GM19467 (cell line): ENCODE measurements at regions not wholly inside any gene's neighbourhood (a gene's known extent, or its start where the extent isn't known, plus 50 kb on each side); places are given as distances from the start of the nearest gene placed in this dataset.
"Not testable (repeated sequence)": the region's sequence is repeated elsewhere in the genome, so short reads cannot be mapped to it uniquely, and the experiment has no call there.

Experiments
- ATAC-seq: cut with Tn5 transposase; IDR thresholded peaks from one replicate; pipeline ENCODE4 v1.9.1; 2021; ENCODE audit warnings: mild to moderate bottlenecking, moderate library complexity; ENCODE audit not compliant: unreplicated experiment

- no peak for ATAC-seq
Measured at GRCh38 chr1:218904416-218904815, 269.3 kb upstream of the LYPLAL1 start.

GRCh38 chr1:218916720-218917119, 257.0 kb upstream of the LYPLAL1 start:
- no peak for ATAC-seq

- ATAC-seq, result no peak
Measured at GRCh38 chr1:218917656-218918055, 256.0 kb upstream of the LYPLAL1 start.

- no peak for ATAC-seq
Measured at GRCh38 chr1:218925777-218926176, 247.9 kb upstream of the LYPLAL1 start.

GRCh38 chr1:218926631-218927030, 247.0 kb upstream of the LYPLAL1 start:
- no peak for ATAC-seq

GRCh38 chr1:218930000-218930399, 243.7 kb upstream of the LYPLAL1 start:
- ATAC-seq, result no peak

GRCh38 chr1:218930472-218931241, 243.0 kb upstream of the LYPLAL1 start:
- ATAC-seq, result no peak

GRCh38 chr1:218931324-218931723, 242.4 kb upstream of the LYPLAL1 start:
- no peak for ATAC-seq

- no peak for ATAC-seq
Measured at GRCh38 chr1:218933513-218933912, 240.2 kb upstream of the LYPLAL1 start.

- not testable (repeated sequence) for ATAC-seq
Measured at GRCh38 chr1:218935408-218935807, 238.3 kb upstream of the LYPLAL1 start.

- ATAC-seq, result no peak
Measured at GRCh38 chr1:218938259-218938658, 235.4 kb upstream of the LYPLAL1 start.

- ATAC-seq, result no peak
Measured at GRCh38 chr1:218939095-218939494, 234.6 kb upstream of the LYPLAL1 start.

- ATAC-seq, result no peak
Measured at GRCh38 chr1:218942431-218942830, 231.2 kb upstream of the LYPLAL1 start.

- no peak for ATAC-seq
Measured at GRCh38 chr1:218943371-218943770, 230.3 kb upstream of the LYPLAL1 start.

GRCh38 chr1:218945050-218945449, 228.6 kb upstream of the LYPLAL1 start:
- ATAC-seq, result no peak

- no peak for ATAC-seq
Measured at GRCh38 chr1:218946147-218946546, 227.5 kb upstream of the LYPLAL1 start.

GRCh38 chr1:218948446-218948845, 225.2 kb upstream of the LYPLAL1 start:
- no peak for ATAC-seq

GRCh38 chr1:218953386-218953785, 220.3 kb upstream of the LYPLAL1 start:
- ATAC-seq, result no peak

- ATAC-seq, result no peak
Measured at GRCh38 chr1:218957971-218958370, 215.7 kb upstream of the LYPLAL1 start.

GRCh38 chr1:218959784-218960183, 213.9 kb upstream of the LYPLAL1 start:
- ATAC-seq, result no peak

GRCh38 chr1:218964471-218965185, 209.1 kb upstream of the LYPLAL1 start:
- ATAC-seq, result no peak

GRCh38 chr1:218965821-218966220, 207.9 kb upstream of the LYPLAL1 start:
- no peak for ATAC-seq
